ENCODE measurements at regions not wholly inside any gene's neighbourhood (a gene's known extent, or its start where the extent isn't known, plus 50 kb on each side); places are given as distances from the start of the nearest gene placed in this dataset.
A peak's percentile ranks its signal among the peaks of the same experiment; 100 is the strongest.

GRCh38 chr20:50380697-50381040 is 129.5 kb upstream of the PTPN1 start:
- DNase-seq (ENCODE audit: low read depth in 1 of 2, low spot score in 1 of 2) = peak; percentile 70 to 71
- in situ Hi-C loops (cut with HindIII; ENCODE audit: low pct_unique_long_range_greater_than_20kb, low sequenced_read_pairs) = no loop called here
- TF ChIP-seq JUND (IDR thresholded peaks at IDR 0.05; ENCODE audit: low read depth) = no peak

GRCh38 chr20:50381075-50381732 is 129.0 kb upstream of the PTPN1 start:
- no peak for TF ChIP-seq JUND (IDR thresholded peaks at IDR 0.05; ENCODE audit: low read depth)
- in situ Hi-C loops (cut with HindIII; ENCODE audit: low pct_unique_long_range_greater_than_20kb, low sequenced_read_pairs) = no loop called here
- no peak for DNase-seq (ENCODE audit: low read depth in 1 of 2, low spot score in 1 of 2)

- DNase-seq (ENCODE audit: low read depth in 1 of 2, low spot score in 1 of 2) = no peak
- in situ Hi-C loops (cut with HindIII; ENCODE audit: low pct_unique_long_range_greater_than_20kb, low sequenced_read_pairs) = no loop called here
- TF ChIP-seq JUND (IDR thresholded peaks at IDR 0.05; ENCODE audit: low read depth) = no peak
Measured at GRCh38 chr20:50381771-50382593, 128.2 kb upstream of the PTPN1 start.

- no peak for DNase-seq (ENCODE audit: low read depth in 1 of 2, low spot score in 1 of 2)
- TF ChIP-seq JUND (IDR thresholded peaks at IDR 0.05; ENCODE audit: low read depth) = no peak
- in situ Hi-C loops (cut with HindIII; ENCODE audit: low pct_unique_long_range_greater_than_20kb, low sequenced_read_pairs) = no loop called here
Measured at GRCh38 chr20:50385733-50386640, 124.2 kb upstream of the PTPN1 start.

GRCh38 chr20:50386641-50386960 is 123.6 kb upstream of the PTPN1 start:
- no peak for DNase-seq (ENCODE audit: low read depth in 1 of 2, low spot score in 1 of 2)
- in situ Hi-C loops (cut with HindIII; ENCODE audit: low pct_unique_long_range_greater_than_20kb, low sequenced_read_pairs) = no loop called here
- no peak for TF ChIP-seq JUND (IDR thresholded peaks at IDR 0.05; ENCODE audit: low read depth)

- DNase-seq (ENCODE audit: low read depth in 1 of 2, low spot score in 1 of 2) = no peak
- no peak for TF ChIP-seq JUND (IDR thresholded peaks at IDR 0.05; ENCODE audit: low read depth)
- in situ Hi-C loops (cut with HindIII; ENCODE audit: low pct_unique_long_range_greater_than_20kb, low sequenced_read_pairs) = no loop called here
Measured at GRCh38 chr20:50387218-50387995, 122.8 kb upstream of the PTPN1 start.

- in situ Hi-C loops (cut with HindIII; ENCODE audit: low pct_unique_long_range_greater_than_20kb, low sequenced_read_pairs) = no loop called here
Measured at GRCh38 chr20:50387996-50388332, 122.2 kb upstream of the PTPN1 start.

GRCh38 chr20:50388733-50389437 is 121.3 kb upstream of the PTPN1 start:
- in situ Hi-C loops (cut with HindIII; ENCODE audit: low pct_unique_long_range_greater_than_20kb, low sequenced_read_pairs) = no loop called here
- DNase-seq (ENCODE audit: low read depth in 1 of 2, low spot score in 1 of 2) = no peak
- TF ChIP-seq JUND (IDR thresholded peaks at IDR 0.05; ENCODE audit: low read depth) = no peak

More at GRCh38 chr20:50387996-50388332, 122.2 kb upstream of the PTPN1 start:
- TF ChIP-seq JUND (IDR thresholded peaks at IDR 0.05; ENCODE audit: low read depth) = no peak
- DNase-seq (ENCODE audit: low read depth in 1 of 2, low spot score in 1 of 2) = no peak

- DNase-seq (ENCODE audit: low read depth in 1 of 2, low spot score in 1 of 2) = no peak
- in situ Hi-C loops (cut with HindIII; ENCODE audit: low pct_unique_long_range_greater_than_20kb, low sequenced_read_pairs) = no loop called here
- no peak for TF ChIP-seq JUND (IDR thresholded peaks at IDR 0.05; ENCODE audit: low read depth)
Measured at GRCh38 chr20:50389438-50389807, 120.8 kb upstream of the PTPN1 start.

GRCh38 chr20:50389808-50390684 is 120.1 kb upstream of the PTPN1 start:
- in situ Hi-C loops (cut with HindIII; ENCODE audit: low pct_unique_long_range_greater_than_20kb, low sequenced_read_pairs) = no loop called here
- DNase-seq (ENCODE audit: low read depth in 1 of 2, low spot score in 1 of 2) = no peak
- TF ChIP-seq JUND (IDR thresholded peaks at IDR 0.05; ENCODE audit: low read depth) = no peak
